ENCODE measurements at regions not wholly inside any gene's neighbourhood (a gene's known extent, or its start where the extent isn't known, plus 50 kb on each side); places are given as distances from the start of the nearest gene placed in this dataset.

DNA sequence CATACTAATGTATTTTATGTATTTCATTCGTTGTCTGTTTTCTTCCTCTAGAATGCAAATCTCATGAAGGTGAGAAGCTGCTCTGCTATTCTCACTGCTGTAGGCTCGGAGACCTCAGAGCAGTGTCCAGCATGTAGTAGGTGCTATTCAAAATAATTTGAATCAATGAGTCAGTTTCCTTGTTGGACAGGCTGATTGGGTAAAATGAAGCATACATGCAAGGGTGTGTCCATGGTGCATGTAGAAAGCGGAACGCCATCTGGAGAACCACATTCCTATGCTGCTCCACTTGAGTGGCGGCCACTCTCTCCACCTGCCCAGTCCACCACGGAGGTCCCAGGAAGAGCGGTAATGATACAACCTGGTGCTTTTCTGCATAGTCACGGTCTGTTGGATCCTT is 412.1 kb downstream of the QKI start:
- TF ChIP-seq EZH2 (IDR thresholded peaks at IDR 0.05; ENCODE audit: insufficient read depth, poor library complexity, severe bottlenecking) = no peak
- TF ChIP-seq EZH2phosphoT487 (IDR thresholded peaks at IDR 0.05; ENCODE audit: insufficient read depth, low read depth) = no peak
- Histone ChIP-seq H3K9me2 (ENCODE audit: insufficient read depth) (no peaks in the 10 kb centered on the region), H3K4me2 (ENCODE audit: unreplicated experiment) (no peak overlapping the region), H3F3A (ENCODE audit: insufficient read depth) (no peaks in the 10 kb centered on the region), H3K36me3 (ENCODE audit: low read depth) (no peaks in the 10 kb centered on the region), H3K27ac (no peak overlapping the region), H3K79me2 (ENCODE audit: insufficient read depth) (no peaks in the 10 kb centered on the region), H3K27me3 (replicated peaks; ENCODE audit: insufficient read depth) (no peaks in the 10 kb centered on the region), H4K20me1 (ENCODE audit: insufficient read depth) (no peaks in the 10 kb centered on the region), H3K4me3 (no peak overlapping the region), H2AFZ (no peak overlapping the region), H3K9me3 (ENCODE audit: low read depth) (no peaks in the 10 kb centered on the region), H3K4me1 (ENCODE audit: insufficient read depth) (no peaks in the 10 kb centered on the region), H3K9ac (no peak overlapping the region)
- no peak for DNase-seq
- WGBS, 2 experiments (ENCODE audit: low coverage in 1 of 2, low lambda C conversion rate in 2 of 2, missing lambda C conversion rate in 2 of 2) = 80 to 84% methylated on average over 8 of the region's 8 CpGs
- in situ Hi-C loops (cut with MboI) = no loop called here

DNA sequence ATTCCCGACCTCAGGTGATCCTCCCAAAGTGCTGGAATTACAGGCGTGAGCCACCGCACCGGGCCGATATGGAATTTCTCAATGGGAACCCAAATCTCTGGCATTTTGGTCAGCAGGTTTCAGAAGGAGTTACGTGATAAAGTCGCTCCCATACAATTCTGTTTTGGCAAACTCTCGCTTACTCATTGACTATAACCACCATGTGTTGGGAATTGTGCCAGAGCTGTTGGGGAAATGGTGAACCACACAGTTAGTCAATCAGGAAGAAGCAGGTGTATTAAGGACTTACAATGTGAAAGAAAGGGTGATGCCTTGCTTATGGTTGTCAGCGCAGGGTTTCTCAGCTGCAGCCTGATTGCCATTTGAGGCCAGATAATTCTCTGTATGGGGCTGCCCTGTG is 410.5 kb downstream of the QKI start:
- 69 to 77% methylated on average over 9 of the region's 9 CpGs for WGBS, 2 experiments (ENCODE audit: low coverage in 1 of 2, low lambda C conversion rate in 2 of 2, missing lambda C conversion rate in 2 of 2)
- H3K4me2 ChIP-seq (ENCODE audit: unreplicated experiment) = no peak overlapping the region
- H3F3A ChIP-seq (ENCODE audit: insufficient read depth) = no peaks in the 10 kb centered on the region
- no peak overlapping the region for H3K4me3 ChIP-seq
- TF ChIP-seq EZH2phosphoT487 (IDR thresholded peaks at IDR 0.05; ENCODE audit: insufficient read depth, low read depth) (no peak), EZH2 (IDR thresholded peaks at IDR 0.05; ENCODE audit: insufficient read depth, poor library complexity, severe bottlenecking) (no peak)
- no peaks in the 10 kb centered on the region for H3K9me3 ChIP-seq (ENCODE audit: low read depth)
- in situ Hi-C loops (cut with MboI) = no loop called here
- peak; percentile 6 for DNase-seq
- H4K20me1 ChIP-seq (ENCODE audit: insufficient read depth) = no peaks in the 10 kb centered on the region
- no peaks in the 10 kb centered on the region for H3K9me2 ChIP-seq (ENCODE audit: insufficient read depth)
- no peak overlapping the region for H3K9ac ChIP-seq
- H3K79me2 ChIP-seq (ENCODE audit: insufficient read depth) = no peaks in the 10 kb centered on the region
- H3K27me3 ChIP-seq (replicated peaks; ENCODE audit: insufficient read depth) = no peaks in the 10 kb centered on the region
- no peak overlapping the region for H3K27ac ChIP-seq
- H2AFZ ChIP-seq = no peak overlapping the region
- H3K36me3 ChIP-seq (ENCODE audit: low read depth) = no peaks in the 10 kb centered on the region
- no peaks in the 10 kb centered on the region for H3K4me1 ChIP-seq (ENCODE audit: insufficient read depth)

DNA sequence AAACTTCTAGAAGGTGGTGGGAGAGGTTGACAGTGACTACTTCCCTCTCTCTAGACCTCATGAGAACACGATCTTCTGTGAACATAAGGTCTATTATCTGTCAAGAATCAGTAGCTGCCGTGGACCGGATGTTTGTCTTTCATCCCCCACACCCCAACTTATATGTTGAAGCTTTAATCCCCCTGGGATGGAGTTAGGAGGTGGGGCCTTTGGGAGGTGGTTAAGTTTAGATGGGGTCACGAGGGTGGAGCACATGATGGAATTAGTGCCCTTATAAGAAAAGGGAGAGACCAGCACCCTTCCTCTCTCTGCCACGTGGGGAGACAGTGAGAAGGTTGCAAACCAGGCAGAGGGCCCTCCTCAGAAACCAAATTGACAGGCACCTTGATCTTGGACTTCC is 409.1 kb downstream of the QKI start:
- Histone ChIP-seq H3K27me3 (replicated peaks; ENCODE audit: insufficient read depth) (no peaks in the 10 kb centered on the region), H3K27ac (no peak overlapping the region), H4K20me1 (ENCODE audit: insufficient read depth) (no peaks in the 10 kb centered on the region), H3K36me3 (ENCODE audit: low read depth) (no peaks in the 10 kb centered on the region), H3K4me2 (ENCODE audit: unreplicated experiment) (no peak overlapping the region), H2AFZ (no peak overlapping the region), H3K4me1 (ENCODE audit: insufficient read depth) (no peaks in the 10 kb centered on the region), H3K9ac (no peak overlapping the region), H3K9me3 (ENCODE audit: low read depth) (no peaks in the 10 kb centered on the region), H3K79me2 (ENCODE audit: insufficient read depth) (no peaks in the 10 kb centered on the region), H3K4me3 (no peak overlapping the region), H3K9me2 (ENCODE audit: insufficient read depth) (no peaks in the 10 kb centered on the region), H3F3A (ENCODE audit: insufficient read depth) (no peaks in the 10 kb centered on the region)
- TF ChIP-seq EZH2 (IDR thresholded peaks at IDR 0.05; ENCODE audit: insufficient read depth, poor library complexity, severe bottlenecking) (no peak), EZH2phosphoT487 (IDR thresholded peaks at IDR 0.05; ENCODE audit: insufficient read depth, low read depth) (no peak)
- in situ Hi-C loops (cut with MboI) = no loop called here
- 66 to 70% methylated on average over 5 of the region's 5 CpGs for WGBS, 2 experiments (ENCODE audit: low coverage in 1 of 2, low lambda C conversion rate in 2 of 2, missing lambda C conversion rate in 2 of 2)
- no peak for DNase-seq

DNA sequence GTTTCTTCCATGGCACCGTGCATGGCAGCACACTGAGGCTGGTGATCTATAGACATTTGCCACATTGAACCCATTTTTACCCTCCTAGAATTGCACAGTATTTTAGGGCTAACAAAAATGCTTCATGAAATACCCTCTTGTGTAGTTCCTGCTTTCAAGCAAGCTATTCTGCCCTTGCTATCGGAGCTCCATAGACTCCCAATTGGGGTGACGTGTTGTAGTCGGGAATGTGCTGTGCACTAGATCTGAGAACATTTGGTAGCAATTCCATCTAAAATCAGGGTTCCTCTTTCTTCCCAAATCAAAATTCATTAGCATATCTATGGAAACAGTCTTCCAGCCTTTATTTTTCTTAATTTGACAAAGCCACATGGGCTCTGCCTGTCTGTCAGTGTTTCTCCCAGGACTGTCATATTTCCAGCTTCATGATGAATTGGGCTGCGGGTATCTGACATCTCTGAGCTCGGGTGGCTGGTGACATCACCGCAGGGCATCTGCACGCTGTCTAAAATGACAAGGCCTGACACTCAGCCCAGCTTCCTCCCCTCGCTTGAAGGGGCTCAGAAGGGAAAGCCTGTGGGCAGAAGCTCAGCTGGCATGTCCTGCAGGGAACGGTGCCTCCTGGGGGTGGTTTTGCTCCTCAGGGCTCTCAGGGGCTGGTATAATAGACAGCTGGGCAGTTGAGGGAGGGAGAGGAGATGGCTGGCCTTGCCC is 406.4 kb downstream of the QKI start:
- H3K36me3 ChIP-seq (ENCODE audit: low read depth) = no peaks in the 10 kb centered on the region
- H3K79me2 ChIP-seq (ENCODE audit: insufficient read depth) = no peaks in the 10 kb centered on the region
- H3K9me2 ChIP-seq (ENCODE audit: insufficient read depth) = no peaks in the 10 kb centered on the region
- DNase-seq = no peak
- H3K9me3 ChIP-seq (ENCODE audit: low read depth) = no peaks in the 10 kb centered on the region
- no peak for TF ChIP-seq EZH2 (IDR thresholded peaks at IDR 0.05; ENCODE audit: insufficient read depth, poor library complexity, severe bottlenecking)
- no peak for TF ChIP-seq EZH2phosphoT487 (IDR thresholded peaks at IDR 0.05; ENCODE audit: insufficient read depth, low read depth)
- WGBS, 2 experiments (ENCODE audit: low coverage in 1 of 2, low lambda C conversion rate in 2 of 2, missing lambda C conversion rate in 2 of 2) = 65 to 69% methylated on average over 10 of the region's 10 CpGs
- no peak overlapping the region for H3K9ac ChIP-seq
- in situ Hi-C loops (cut with MboI) = no loop called here
- no peak overlapping the region for H3K4me3 ChIP-seq
- H3K27ac ChIP-seq = no peak overlapping the region
- H4K20me1 ChIP-seq (ENCODE audit: insufficient read depth) = no peaks in the 10 kb centered on the region
- H3K27me3 ChIP-seq (replicated peaks; ENCODE audit: insufficient read depth) = no peaks in the 10 kb centered on the region
- H3F3A ChIP-seq (ENCODE audit: insufficient read depth) = no peaks in the 10 kb centered on the region
- no peak overlapping the region for H3K4me2 ChIP-seq (ENCODE audit: unreplicated experiment)
- H2AFZ ChIP-seq = no peak overlapping the region
- no peaks in the 10 kb centered on the region for H3K4me1 ChIP-seq (ENCODE audit: insufficient read depth)
